Testis (tissue), 2 donors: ENCODE measurements at regions not wholly inside any gene's neighbourhood (a gene's known extent, or its start where the extent isn't known, plus 50 kb on each side); places are given as distances from the start of the nearest gene placed in this dataset.

ENCODE experiments used
- DNase-seq: peaks from one replicate; pipeline ENCODE4 v3.0.0-alpha.2; 2019
- H3K27ac ChIP-seq, 2 donors: fragments of 200-600 bp; sonication (generic); one replicate each; pipeline ENCODE4 v1.5.1; 2019
- H3K27me3 ChIP-seq: fragments of 200-600 bp; sonication (generic); one replicate; pipeline ENCODE4 v1.5.1; 2019
- H3K36me3 ChIP-seq: fragments of 200-600 bp; sonication (generic); one replicate; pipeline ENCODE4 v1.5.1; 2017; ENCODE audit warnings: low read depth; ENCODE audit errors: missing control alignments
- H3K4me1 ChIP-seq: fragments of 200-600 bp; sonication (generic); one replicate; pipeline ENCODE4 v1.5.1; 2019
- H3K4me3 ChIP-seq, 2 donors: fragments of 200-600 bp; sonication (generic); one replicate each; pipeline ENCODE4 v1.5.1; 2017 to 2019
- H3K9me3 ChIP-seq: fragments of 200-600 bp; sonication (generic); one replicate; pipeline ENCODE4 v1.5.1; 2017
- CTCF ChIP-seq, 3 experiments: fragments of 450-650 bp in 2 of 3; fragments of 200-600 bp in 1 of 3; sonication (generic) in 1 of 3; IDR thresholded peaks; one replicate each; pipeline ENCODE4 v1.5.1; 2016 to 2019; ENCODE audit warnings: antibody characterized with exemption in 3 of 3, mild to moderate bottlenecking in 2 of 3, moderate library complexity in 1 of 3
- POLR2A ChIP-seq: fragments of 450-650 bp; IDR thresholded peaks from one replicate; pipeline ENCODE4 v1.6.1; 2017; ENCODE audit warnings: antibody characterized with exemption, mild to moderate bottlenecking, moderate library complexity
- WGBS, 2 donors: methylation state at CpG; one replicate each; pipeline ENCODE4 v1.1.5; 2018; 5-methylcytosine and 5-hydroxymethylcytosine counted together
- intact Hi-C: fragments of 100-400 bp; cut with DNase I; formaldehyde crosslinking; loops from one replicate; pipeline ENCODE4 v1.15.1; 2023; ENCODE audit warnings: low total_unique reads

- H3K9me3 ChIP-seq = no peaks in the 10 kb centered on the region
- intact Hi-C loops = no loop called here
- no peaks in the 10 kb centered on the region for H3K36me3 ChIP-seq
- H3K4me1 ChIP-seq = no peaks in the 10 kb centered on the region
- WGBS, 2 donors = 78 to 80% methylated on average over 3 of the region's 3 CpGs
- DNase-seq = no peak
- no peaks in the 10 kb centered on the region for H3K27me3 ChIP-seq
- TF ChIP-seq POLR2A (no peak), CTCF (IDR thresholded peaks at IDR 0.05) (no peak)
- H3K27ac ChIP-seq = no peak overlapping the region
- H3K4me3 ChIP-seq = no peak overlapping the region
Measured at GRCh38 chr18:73933685-73934084, 213.9 kb downstream of the FBXO15 start.

- intact Hi-C loops = no loop called here
- H3K4me1 ChIP-seq = no peaks in the 10 kb centered on the region
- H3K27me3 ChIP-seq = no peaks in the 10 kb centered on the region
- no peaks in the 10 kb centered on the region for H3K36me3 ChIP-seq
- WGBS, 2 donors = 63 to 75% methylated on average over 4 of the region's 4 CpGs
- no peak for DNase-seq
- TF ChIP-seq POLR2A = no peak
- no peak for TF ChIP-seq CTCF (IDR thresholded peaks at IDR 0.05)
- H3K27ac ChIP-seq = no peak overlapping the region
- no peak overlapping the region for H3K4me3 ChIP-seq
- no peaks in the 10 kb centered on the region for H3K9me3 ChIP-seq
Measured at GRCh38 chr18:73932976-73933375, 214.7 kb downstream of the FBXO15 start.

- TF ChIP-seq CTCF (IDR thresholded peaks at IDR 0.05) = no peak
- no peak for TF ChIP-seq POLR2A
- intact Hi-C loops = no loop called here
- no peaks in the 10 kb centered on the region for H3K9me3 ChIP-seq
- H3K4me1 ChIP-seq = no peaks in the 10 kb centered on the region
- WGBS, 2 donors = 76 to 77% methylated on average over 2 of the region's 2 CpGs
- H3K27me3 ChIP-seq = no peaks in the 10 kb centered on the region
- H3K36me3 ChIP-seq = no peaks in the 10 kb centered on the region
- H3K4me3 ChIP-seq = no peak overlapping the region
- DNase-seq = no peak
- H3K27ac ChIP-seq = no peak overlapping the region
Measured at GRCh38 chr18:73927496-73927895, 220.1 kb downstream of the FBXO15 start.

- no peaks in the 10 kb centered on the region for H3K9me3 ChIP-seq
- H3K4me3 ChIP-seq = no peak overlapping the region
- no peaks in the 10 kb centered on the region for H3K4me1 ChIP-seq
- DNase-seq = no peak
- WGBS, 2 donors = 70 to 87% methylated on average over 3 of the region's 3 CpGs
- no peaks in the 10 kb centered on the region for H3K27me3 ChIP-seq
- TF ChIP-seq POLR2A (no peak), CTCF (IDR thresholded peaks at IDR 0.05) (no peak)
- H3K27ac ChIP-seq = no peak overlapping the region
- intact Hi-C loops = no loop called here
- no peaks in the 10 kb centered on the region for H3K36me3 ChIP-seq
Measured at GRCh38 chr18:73924836-73925235, 222.8 kb downstream of the FBXO15 start.

- Histone ChIP-seq H3K36me3 (no peaks in the 10 kb centered on the region), H3K9me3 (no peaks in the 10 kb centered on the region), H3K27me3 (no peaks in the 10 kb centered on the region), H3K27ac (no peak overlapping the region), H3K4me1 (no peaks in the 10 kb centered on the region), H3K4me3 (no peak overlapping the region)
- TF ChIP-seq CTCF (IDR thresholded peaks at IDR 0.05) (no peak), POLR2A (no peak)
- no peak for DNase-seq
- WGBS, 2 donors = 90 to 93% methylated on average over 4 of the region's 4 CpGs
- intact Hi-C loops = no loop called here
Measured at GRCh38 chr18:73924307-73924706, 223.3 kb downstream of the FBXO15 start.
